Subcutaneous abdominal adipose tissue (tissue), 5 donors: ENCODE measurements at regions not wholly inside any gene's neighbourhood (a gene's known extent, or its start where the extent isn't known, plus 50 kb on each side); places are given as distances from the start of the nearest gene placed in this dataset.

Source experiments
- H3K27ac ChIP-seq: one replicate; pipeline ENCODE4 v1.7.0; 2013; ENCODE audit warnings: low read depth, mild to moderate bottlenecking, inconsistent platforms, low read length, moderate library complexity
- H3K27me3 ChIP-seq, 5 donors: one replicate each; pipeline ENCODE4 v1.7.0; 2013; ENCODE audit warnings: low read length in 5 of 5, inconsistent platforms in 1 of 5; ENCODE audit not compliant: control insufficient read depth in 5 of 5, insufficient read depth in 4 of 5
- H3K36me3 ChIP-seq, 5 donors: one replicate each; pipeline ENCODE4 v1.7.0; 2013; ENCODE audit warnings: low read length in 5 of 5; ENCODE audit not compliant: control insufficient read depth in 5 of 5, insufficient read depth in 5 of 5
- H3K4me1 ChIP-seq, 5 donors: one replicate each; pipeline ENCODE4 v1.7.0; 2013; ENCODE audit warnings: low read length in 5 of 5, mild to moderate bottlenecking in 3 of 5, moderate library complexity in 1 of 5; ENCODE audit not compliant: control insufficient read depth in 5 of 5, insufficient read depth in 5 of 5
- H3K4me3 ChIP-seq, 5 donors: one replicate each; pipeline ENCODE4 v1.7.0; 2013; ENCODE audit warnings: low read length in 5 of 5, low read depth in 1 of 5
- H3K9ac ChIP-seq, 5 donors: one replicate each; pipeline ENCODE4 v1.7.0; 2013; ENCODE audit warnings: low read length in 5 of 5, mild to moderate bottlenecking in 4 of 5, moderate library complexity in 3 of 5
- H3K9me3 ChIP-seq, 5 donors: one replicate each; pipeline ENCODE4 v1.7.0; 2013; ENCODE audit warnings: low read length in 5 of 5; ENCODE audit not compliant: control insufficient read depth in 5 of 5
- donor health status: healthy.
- donor health status: healthy.
- donor health status: healthy.
- donor health status: healthy.
- donor health status: healthy.

DNA sequence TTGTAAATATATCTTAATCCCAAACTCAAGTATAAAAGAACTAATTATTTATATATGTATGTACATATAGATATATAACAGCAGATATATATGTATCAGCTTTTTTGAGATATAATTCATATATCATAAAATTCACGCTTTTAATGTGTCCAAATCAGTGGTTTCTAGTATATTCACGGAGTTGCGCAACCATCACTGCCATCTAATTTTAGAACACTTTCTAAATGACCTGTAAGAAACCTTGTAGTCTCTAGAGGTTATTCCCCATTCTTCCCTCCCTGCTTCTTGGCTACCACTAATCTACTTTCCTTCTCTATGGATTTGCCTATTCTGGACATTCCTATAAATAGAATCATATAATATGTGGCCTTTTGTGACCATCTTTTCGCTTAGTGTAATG is 163.5 kb upstream of the TCF4 start:
- Histone ChIP-seq H3K4me3 (no peak overlapping the region), H3K36me3 (no peaks in the 10 kb centered on the region), H3K4me1 (no peaks in the 10 kb centered on the region), H3K9ac (no peak overlapping the region), H3K27me3 (no peaks in the 10 kb centered on the region), H3K9me3 (no peaks in the 10 kb centered on the region), H3K27ac (no peak overlapping the region)

DNA sequence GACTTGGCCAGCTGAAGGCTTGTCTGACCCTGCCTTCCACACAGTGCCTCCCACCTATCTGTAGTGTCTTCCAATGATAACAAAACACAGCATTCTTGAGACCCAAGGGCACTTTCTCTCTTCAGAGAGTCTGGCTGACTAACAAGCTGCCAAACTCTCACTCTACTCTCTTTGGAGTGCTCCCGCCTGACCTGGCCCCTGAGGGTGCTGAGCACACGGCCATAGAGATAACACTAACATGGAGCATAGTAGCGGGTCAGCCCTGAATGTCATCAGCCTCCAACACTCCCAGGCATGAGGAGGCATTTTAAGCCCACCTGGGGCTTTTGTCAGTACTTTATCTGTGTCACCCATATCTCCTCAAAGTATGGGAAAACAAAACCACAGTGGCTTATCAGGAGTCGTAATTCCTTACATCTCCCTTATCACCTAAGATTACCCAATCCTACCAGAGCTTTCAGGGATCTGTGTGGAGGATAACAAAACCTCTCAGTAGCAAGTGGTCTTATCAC is 160.3 kb upstream of the TCF4 start:
- no peaks in the 10 kb centered on the region for H3K27me3 ChIP-seq
- H3K9me3 ChIP-seq: no peaks in the 10 kb centered on the region
- no peak overlapping the region for H3K9ac ChIP-seq
- H3K36me3 ChIP-seq: no peaks in the 10 kb centered on the region
- H3K27ac ChIP-seq: no peak overlapping the region
- no peak overlapping the region for H3K4me3 ChIP-seq
- no peaks in the 10 kb centered on the region for H3K4me1 ChIP-seq

DNA sequence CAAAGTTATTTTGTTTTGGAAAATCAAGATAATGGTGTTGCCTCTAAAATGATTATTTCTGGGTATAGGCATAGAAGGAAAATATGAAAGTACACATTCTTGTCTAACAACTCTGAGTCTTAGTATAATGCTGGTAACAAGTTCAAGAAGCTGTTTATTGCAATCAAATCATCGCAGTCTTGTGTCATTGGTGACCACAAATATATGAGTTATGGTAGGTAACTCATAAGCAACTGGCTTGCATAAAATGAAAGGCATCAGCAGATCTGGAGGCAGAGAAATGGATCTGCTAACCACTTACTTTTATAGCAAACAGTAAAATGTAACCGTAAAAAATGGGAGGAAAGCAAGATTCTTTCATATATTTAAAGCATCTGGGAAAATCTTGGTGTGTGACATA is 156.2 kb upstream of the TCF4 start:
- Histone ChIP-seq H3K4me3 (no peak overlapping the region), H3K27ac (no peak overlapping the region), H3K27me3 (no peaks in the 10 kb centered on the region), H3K36me3 (no peaks in the 10 kb centered on the region), H3K9me3 (no peaks in the 10 kb centered on the region), H3K9ac (no peak overlapping the region), H3K4me1 (no peaks in the 10 kb centered on the region)

DNA sequence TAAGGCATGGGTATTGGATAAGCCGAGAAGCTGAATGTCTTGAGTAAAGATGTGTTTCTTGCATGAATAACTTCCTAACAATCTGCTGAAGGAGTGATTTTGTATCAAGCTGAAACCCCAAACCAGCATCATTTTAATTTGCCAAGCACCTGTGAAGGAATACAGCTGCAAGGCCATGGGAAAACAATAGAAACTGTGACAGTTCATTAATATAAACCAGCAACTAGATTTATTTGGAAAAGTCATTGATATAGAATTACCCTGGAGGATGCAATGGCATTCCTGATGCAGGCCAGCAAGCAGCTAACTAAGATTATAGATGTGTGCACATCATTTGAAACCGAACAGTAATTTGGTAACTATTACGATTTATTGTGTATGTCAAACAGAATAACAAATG is 155.7 kb upstream of the TCF4 start:
- Histone ChIP-seq H3K4me1 (no peaks in the 10 kb centered on the region), H3K36me3 (no peaks in the 10 kb centered on the region), H3K4me3 (no peak overlapping the region), H3K9me3 (no peaks in the 10 kb centered on the region), H3K27me3 (no peaks in the 10 kb centered on the region), H3K27ac (no peak overlapping the region), H3K9ac (no peak overlapping the region)

DNA sequence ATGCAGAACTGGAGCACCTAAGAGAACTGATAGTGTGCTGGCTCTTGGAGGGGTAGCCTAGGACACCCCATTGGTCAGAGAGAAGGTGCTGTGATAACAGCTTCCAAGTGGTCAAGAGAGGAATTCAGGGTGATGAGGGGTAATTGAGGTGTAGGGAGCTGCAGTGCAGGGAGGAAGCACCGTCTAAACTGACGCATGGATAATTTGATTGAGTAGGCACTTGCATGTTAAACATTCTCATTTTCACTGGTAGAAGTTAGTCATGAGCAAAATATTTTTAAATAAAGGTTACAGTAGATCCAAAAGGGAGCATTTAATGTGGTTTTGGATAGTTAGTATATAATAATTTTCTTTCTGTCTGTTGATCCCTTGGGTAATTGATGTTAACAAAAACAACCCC is 155.1 kb upstream of the TCF4 start:
- H3K9ac ChIP-seq: no peak overlapping the region
- no peaks in the 10 kb centered on the region for H3K27me3 ChIP-seq
- H3K9me3 ChIP-seq: no peaks in the 10 kb centered on the region
- H3K4me1 ChIP-seq: no peaks in the 10 kb centered on the region
- no peaks in the 10 kb centered on the region for H3K36me3 ChIP-seq
- H3K4me3 ChIP-seq: no peak overlapping the region
- no peak overlapping the region for H3K27ac ChIP-seq

DNA sequence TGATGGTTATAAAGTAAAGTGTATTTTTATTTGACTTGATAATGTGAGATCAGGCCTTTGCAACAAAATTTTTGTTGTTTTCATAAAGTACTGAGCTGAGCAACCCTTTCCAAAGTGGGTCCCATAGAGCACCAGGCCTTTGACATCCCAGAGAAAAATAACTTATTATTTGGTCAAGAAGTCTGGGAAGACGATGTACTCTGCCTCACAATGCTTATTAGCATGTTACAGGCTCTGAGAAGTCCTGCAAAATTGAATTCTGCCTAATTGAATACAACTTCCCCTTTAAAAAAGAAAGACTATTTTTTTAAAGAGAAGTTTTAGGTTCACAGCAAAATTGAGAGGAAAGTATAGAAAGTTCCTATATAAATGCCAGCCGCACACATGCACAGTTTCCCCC is 151.5 kb upstream of the TCF4 start:
- no peaks in the 10 kb centered on the region for H3K4me1 ChIP-seq
- H3K9ac ChIP-seq: no peak overlapping the region
- H3K36me3 ChIP-seq: no peaks in the 10 kb centered on the region
- H3K27me3 ChIP-seq: no peaks in the 10 kb centered on the region
- no peak overlapping the region for H3K4me3 ChIP-seq
- no peaks in the 10 kb centered on the region for H3K9me3 ChIP-seq
- no peak overlapping the region for H3K27ac ChIP-seq

DNA sequence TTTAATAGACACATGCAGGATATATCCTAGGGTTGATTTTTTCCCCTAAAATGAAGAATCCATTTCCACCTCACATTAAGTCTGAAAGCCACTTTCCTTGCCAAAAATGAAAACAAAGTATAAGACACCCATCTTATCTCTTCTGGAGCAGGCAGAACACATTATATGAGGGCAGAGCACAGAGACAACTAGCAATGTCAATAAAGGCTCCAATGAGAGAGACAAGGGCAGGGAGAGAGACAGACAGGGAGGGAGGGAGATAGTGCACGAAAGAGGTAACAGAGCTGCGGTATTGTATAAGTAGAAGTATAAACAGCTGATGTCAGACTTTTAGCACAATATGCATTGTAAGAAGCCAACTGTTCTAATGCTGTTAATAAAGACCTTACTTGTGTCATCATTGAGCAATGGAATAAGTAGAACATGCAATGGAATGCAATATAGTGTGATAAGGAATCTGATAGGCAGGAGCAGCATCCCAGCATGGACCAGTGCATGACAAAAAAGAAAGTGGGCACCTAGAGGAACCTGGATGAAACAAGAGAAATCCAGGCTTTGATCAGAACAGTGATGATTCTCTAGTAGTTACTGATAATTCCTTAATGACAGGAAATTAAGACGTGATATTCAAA is 150.6 kb upstream of the TCF4 start:
- Histone ChIP-seq H3K4me1 (no peaks in the 10 kb centered on the region), H3K27ac (no peak overlapping the region), H3K36me3 (no peaks in the 10 kb centered on the region), H3K4me3 (no peak overlapping the region), H3K9ac (no peak overlapping the region), H3K9me3 (no peaks in the 10 kb centered on the region), H3K27me3 (no peaks in the 10 kb centered on the region)

DNA sequence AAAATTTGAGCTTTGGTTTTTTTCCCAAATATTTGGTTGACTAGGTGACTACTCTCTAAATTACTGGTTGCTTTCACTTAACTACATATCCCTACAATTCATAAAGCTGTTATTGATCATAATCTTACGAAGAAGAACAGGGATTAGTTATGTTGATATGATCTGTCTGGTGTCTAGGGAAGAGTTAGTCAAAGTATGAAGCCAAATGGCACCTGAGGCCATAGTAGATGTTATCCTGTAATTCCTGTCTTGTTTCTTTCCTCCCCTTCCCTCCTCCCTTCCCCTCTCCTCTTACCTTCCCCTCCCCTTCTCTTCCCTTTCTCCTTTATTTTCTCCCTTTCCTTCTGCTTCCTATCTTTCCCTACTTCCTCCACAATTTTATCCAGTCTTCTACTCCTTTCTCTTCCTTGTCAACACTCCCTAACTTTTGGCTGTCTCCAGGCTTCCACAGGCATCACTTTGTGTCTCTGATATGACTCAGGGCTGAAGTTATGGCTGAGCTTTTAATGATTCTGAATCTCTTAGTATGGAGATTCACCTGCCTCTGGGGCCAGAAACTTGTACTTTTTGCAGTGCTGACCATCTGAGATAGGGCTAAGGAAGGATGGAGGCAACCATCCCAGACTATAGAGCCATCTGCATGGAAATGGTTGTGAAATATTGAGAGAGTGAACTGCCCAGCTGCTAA is 149.9 kb upstream of the TCF4 start:
- H3K36me3 ChIP-seq: no peaks in the 10 kb centered on the region
- H3K4me1 ChIP-seq: peaks cover 0 to 2% (median 0%) of the 10 kb centered on the region in 5 donors
- H3K9ac ChIP-seq: no peak overlapping the region

DNA sequence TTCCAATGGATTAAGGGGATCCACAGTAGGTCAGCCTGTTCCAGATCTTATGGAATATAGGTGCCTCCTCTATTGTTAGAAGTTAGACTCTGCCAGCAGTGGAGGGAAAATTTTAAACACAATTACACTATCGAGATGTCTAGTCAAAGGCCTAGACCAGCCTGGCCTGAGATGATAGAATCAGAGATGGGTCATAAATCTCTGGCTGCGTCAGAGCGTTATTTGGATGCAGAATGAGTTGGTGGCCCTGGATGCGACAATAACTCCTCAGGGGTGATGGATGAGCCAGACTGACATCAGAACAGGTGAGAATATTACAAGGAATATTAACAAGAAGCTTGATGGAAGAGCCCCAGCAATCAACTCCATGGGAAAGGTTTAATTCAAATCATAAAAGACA is 149.3 kb upstream of the TCF4 start:
- Histone ChIP-seq H3K4me3 (no peak overlapping the region), H3K4me1 (peaks cover 0 to 7% (median 5%) of the 10 kb centered on the region in 5 donors), H3K36me3 (no peaks in the 10 kb centered on the region), H3K9ac (no peak overlapping the region), H3K27ac (no peak overlapping the region), H3K9me3 (no peaks in the 10 kb centered on the region), H3K27me3 (no peaks in the 10 kb centered on the region)

More for the DNA sequence above, 149.9 kb upstream of the TCF4 start:
- Histone ChIP-seq H3K4me3 (no peak overlapping the region), H3K27ac (no peak overlapping the region), H3K27me3 (no peaks in the 10 kb centered on the region), H3K9me3 (no peaks in the 10 kb centered on the region)

DNA sequence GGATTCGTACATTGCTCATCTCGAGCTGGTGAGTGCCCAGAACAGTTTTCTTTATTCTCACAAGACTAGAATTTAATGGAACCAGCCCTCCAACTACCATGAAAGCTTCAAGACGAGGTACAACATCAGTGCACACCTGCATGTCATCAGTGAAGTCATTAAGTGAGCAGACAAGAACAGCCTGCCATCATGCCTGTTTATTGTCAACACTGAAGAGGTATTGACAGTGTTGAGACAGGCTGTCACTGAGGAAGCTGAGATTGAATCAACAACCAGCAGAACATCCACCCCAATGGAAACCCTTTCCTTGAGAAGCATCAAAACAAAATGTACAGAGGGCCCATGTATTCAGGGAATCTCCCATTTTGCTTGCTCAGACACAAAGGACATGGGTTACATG is 148.0 kb upstream of the TCF4 start:
- no peaks in the 10 kb centered on the region for H3K9me3 ChIP-seq
- H3K36me3 ChIP-seq: no peaks in the 10 kb centered on the region
- H3K4me1 ChIP-seq: peaks cover 0 to 15% (median 5%) of the 10 kb centered on the region in 5 donors
- no peaks in the 10 kb centered on the region for H3K27me3 ChIP-seq
- no peak overlapping the region for H3K27ac ChIP-seq
- no peak overlapping the region for H3K9ac ChIP-seq
- no peak overlapping the region for H3K4me3 ChIP-seq
